ENCODE measurements at regions not wholly inside any gene's neighbourhood (a gene's known extent, or its start where the extent isn't known, plus 50 kb on each side); places are given as distances from the start of the nearest gene placed in this dataset.

GRCh38 chr14:55963295-55963694 is 154.9 kb upstream of the PELI2 start:
- TF ChIP-seq CTCF (conservative IDR thresholded peaks at IDR 0.05): no peak
- Mint-ChIP-seq H3K4me1 (no peaks in the 10 kb centered on the region), H3K4me3 (no peak overlapping the region), H3K27ac (no peak overlapping the region), H3K27me3 (ENCODE audit: insufficient read depth) (no peaks in the 10 kb centered on the region), H3K36me3 (ENCODE audit: low read depth) (no peaks in the 10 kb centered on the region), H3K9me3 (no peaks in the 10 kb centered on the region)
- no peak for DNase-seq
- H3K4me1 ChIP-seq (ENCODE audit: control insufficient read depth, insufficient read depth, low read length): no peaks in the 10 kb centered on the region
- no peaks in the 10 kb centered on the region for H3K36me3 ChIP-seq (ENCODE audit: control insufficient read depth, insufficient read depth, low read length)
- no peak overlapping the region for H3K9ac ChIP-seq (ENCODE audit: extremely low read depth, low read length, poor library complexity, severe bottlenecking)
- H3K27ac ChIP-seq (ENCODE audit: low read depth, low read length): no peak overlapping the region
- H3K9me3 ChIP-seq (ENCODE audit: control insufficient read depth, low read length): no peaks in the 10 kb centered on the region
- no peak overlapping the region for H3K4me3 ChIP-seq (ENCODE audit: low read length)
- H3K27me3 ChIP-seq (ENCODE audit: control insufficient read depth, insufficient read depth, low read length, poor library complexity, severe bottlenecking): no peaks in the 10 kb centered on the region

- 90 to 95% methylated on average over 4 to 8 of the region's 8 CpGs for WGBS, 2 experiments (ENCODE audit: insufficient coverage in 1 of 2, insufficient read length in 1 of 2)
- H3K4me3 ChIP-seq (ENCODE audit: low read length): no peak overlapping the region
- H3K27me3 Mint-ChIP-seq (ENCODE audit: insufficient read depth): peaks cover 2% of the 10 kb centered on the region
- no peaks in the 10 kb centered on the region for H3K4me1 ChIP-seq (ENCODE audit: control insufficient read depth, insufficient read depth, low read length)
- H3K27me3 ChIP-seq (ENCODE audit: control insufficient read depth, insufficient read depth, low read length, poor library complexity, severe bottlenecking): no peaks in the 10 kb centered on the region
- no peaks in the 10 kb centered on the region for H3K9me3 Mint-ChIP-seq
- H3K27ac Mint-ChIP-seq: no peak overlapping the region
- TF ChIP-seq CTCF (conservative IDR thresholded peaks at IDR 0.05): no peak
- H3K27ac ChIP-seq (ENCODE audit: low read depth, low read length): no peak overlapping the region
- no peak for DNase-seq
- H3K4me3 Mint-ChIP-seq: no peak overlapping the region
- H3K36me3 ChIP-seq (ENCODE audit: control insufficient read depth, insufficient read depth, low read length): no peaks in the 10 kb centered on the region
- H3K9me3 ChIP-seq (ENCODE audit: control insufficient read depth, low read length): no peaks in the 10 kb centered on the region
- no peaks in the 10 kb centered on the region for H3K36me3 Mint-ChIP-seq (ENCODE audit: low read depth)
- H3K4me1 Mint-ChIP-seq: no peaks in the 10 kb centered on the region
- no peak overlapping the region for H3K9ac ChIP-seq (ENCODE audit: extremely low read depth, low read length, poor library complexity, severe bottlenecking)
These were observed 154.1 kb upstream of the PELI2 start for GRCh38 chr14:55964091-55964490.

DNA sequence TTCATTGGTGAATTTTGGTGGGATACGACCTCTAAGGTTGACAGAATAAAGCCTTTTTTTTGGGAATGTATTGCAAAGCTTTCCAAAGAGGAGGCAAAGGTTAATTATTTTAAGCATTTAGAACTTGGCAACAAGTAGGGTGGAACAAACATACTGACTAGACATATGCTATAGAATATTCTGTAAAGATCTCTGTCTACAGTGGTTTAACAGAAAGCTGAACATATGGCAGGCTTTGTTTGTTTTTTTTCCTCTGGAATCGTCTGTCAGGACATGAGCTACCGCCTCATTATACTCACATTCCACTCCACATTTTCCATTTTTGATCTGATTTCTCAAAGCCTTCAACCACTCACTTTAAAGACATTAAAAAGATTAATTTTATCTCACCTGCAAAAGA is 153.4 kb upstream of the PELI2 start:
- Histone ChIP-seq H3K4me1 (ENCODE audit: control insufficient read depth, insufficient read depth, low read length) (no peaks in the 10 kb centered on the region), H3K9me3 (ENCODE audit: control insufficient read depth, low read length) (no peaks in the 10 kb centered on the region), H3K27me3 (ENCODE audit: control insufficient read depth, insufficient read depth, low read length, poor library complexity, severe bottlenecking) (no peaks in the 10 kb centered on the region), H3K9ac (ENCODE audit: extremely low read depth, low read length, poor library complexity, severe bottlenecking) (no peak overlapping the region), H3K27ac (ENCODE audit: low read depth, low read length) (no peak overlapping the region), H3K36me3 (ENCODE audit: control insufficient read depth, insufficient read depth, low read length) (no peaks in the 10 kb centered on the region), H3K4me3 (ENCODE audit: low read length) (no peak overlapping the region)
- no peaks in the 10 kb centered on the region for H3K36me3 Mint-ChIP-seq (ENCODE audit: low read depth)
- WGBS, 2 experiments (ENCODE audit: insufficient coverage in 1 of 2, insufficient read length in 1 of 2): 89 to 93% methylated on average over 3 of the region's 3 CpGs
- H3K27me3 Mint-ChIP-seq (ENCODE audit: insufficient read depth): peaks cover 2% of the 10 kb centered on the region
- TF ChIP-seq CTCF (conservative IDR thresholded peaks at IDR 0.05): no peak
- no peak for DNase-seq
- no peak overlapping the region for H3K27ac Mint-ChIP-seq
- no peaks in the 10 kb centered on the region for H3K4me1 Mint-ChIP-seq
- H3K9me3 Mint-ChIP-seq: no peaks in the 10 kb centered on the region
- no peak overlapping the region for H3K4me3 Mint-ChIP-seq
